Mucosa of descending colon (tissue), 3 donors: ENCODE measurements at regions not wholly inside any gene's neighbourhood (a gene's known extent, or its start where the extent isn't known, plus 50 kb on each side); places are given as distances from the start of the nearest gene placed in this dataset.

ENCODE experiments used
- ATAC-seq: fragments of 200-7000 bp; cut with Tn5 transposase; one replicate; pipeline ENCODE4 v1.9.1; 2020; ENCODE audit warnings: mild to moderate bottlenecking, moderate library complexity
- DNase-seq, 3 donors: peaks; one replicate each; pipeline ENCODE4 v3.0.0-alpha.2; 2020
- H3K36me3 ChIP-seq: fragments of 200-600 bp; one replicate; pipeline ENCODE4 v1.8.0; 2021; ENCODE audit warnings: low read depth, mild to moderate bottlenecking
- H3K4me1 ChIP-seq: fragments of 200-600 bp; one replicate; pipeline ENCODE4 v1.8.0; 2021; ENCODE audit warnings: low read depth, mild to moderate bottlenecking
- H3K4me3 ChIP-seq: fragments of 200-600 bp; one replicate; pipeline ENCODE4 v1.8.0; 2021; ENCODE audit warnings: mild to moderate bottlenecking
- H3K9me3 ChIP-seq: fragments of 200-600 bp; one replicate; pipeline ENCODE4 v1.8.0; 2021; ENCODE audit warnings: mild to moderate bottlenecking
- intact Hi-C, 2 donors: fragments of 100-400 bp; cut with DNase I in 1 of 2; cut with micrococcal nuclease in 1 of 2; formaldehyde crosslinking; loops; one replicate each; pipeline versions ENCODE4 v1.11.0 to v1.11.1; 2022; cut with DNase I, micrococcal nuclease
- TF ChIP-seq, protein P1 (sequence below): fragments of 200-600 bp; IDR thresholded peaks from one replicate; pipeline ENCODE4 v1.8.0; 2022; ENCODE audit warnings: antibody characterized with exemption, mild to moderate bottlenecking
- donor health status: DM: no; HTN: no; CAD: no; lungs with moderate emphysema.
- donor health status: DM: no; HTN: no; CAD: no.
- donor health status: DM: no; HTN: yes; CAD: no.

DNA sequence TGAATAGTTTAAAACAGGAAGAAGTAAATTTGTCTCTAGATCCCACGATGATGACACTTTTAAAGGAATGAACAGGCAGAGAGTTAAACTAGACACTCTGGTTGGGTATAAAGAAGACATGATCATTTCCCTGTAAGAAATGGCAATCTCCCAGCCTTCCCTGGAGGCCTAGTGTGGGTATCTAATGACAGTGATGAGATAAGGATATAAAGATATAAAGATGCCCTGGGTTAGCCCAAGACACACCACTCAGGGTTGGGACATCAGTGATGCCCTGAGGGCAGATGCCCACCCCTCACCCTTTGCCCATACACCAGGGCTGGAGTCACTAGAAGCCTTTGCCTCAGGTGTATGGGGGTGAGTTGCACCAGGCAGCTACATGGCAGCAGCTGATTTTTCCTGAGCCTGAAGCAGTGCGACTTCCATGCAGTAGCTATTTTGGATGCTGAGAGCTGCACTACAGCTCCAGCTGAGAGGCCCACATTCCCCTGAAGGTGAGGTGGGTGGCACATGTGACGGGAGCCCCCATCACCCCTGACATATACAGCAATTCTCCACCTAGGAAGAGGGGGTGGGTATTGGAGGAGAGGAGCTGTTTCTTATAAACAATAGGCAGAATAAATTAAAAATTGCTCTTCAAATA lies 177.5 kb downstream of the NDFIP2 start:
- DNase-seq (no peak), ATAC-seq (no peak)
- TF ChIP-seq, protein P1, sequence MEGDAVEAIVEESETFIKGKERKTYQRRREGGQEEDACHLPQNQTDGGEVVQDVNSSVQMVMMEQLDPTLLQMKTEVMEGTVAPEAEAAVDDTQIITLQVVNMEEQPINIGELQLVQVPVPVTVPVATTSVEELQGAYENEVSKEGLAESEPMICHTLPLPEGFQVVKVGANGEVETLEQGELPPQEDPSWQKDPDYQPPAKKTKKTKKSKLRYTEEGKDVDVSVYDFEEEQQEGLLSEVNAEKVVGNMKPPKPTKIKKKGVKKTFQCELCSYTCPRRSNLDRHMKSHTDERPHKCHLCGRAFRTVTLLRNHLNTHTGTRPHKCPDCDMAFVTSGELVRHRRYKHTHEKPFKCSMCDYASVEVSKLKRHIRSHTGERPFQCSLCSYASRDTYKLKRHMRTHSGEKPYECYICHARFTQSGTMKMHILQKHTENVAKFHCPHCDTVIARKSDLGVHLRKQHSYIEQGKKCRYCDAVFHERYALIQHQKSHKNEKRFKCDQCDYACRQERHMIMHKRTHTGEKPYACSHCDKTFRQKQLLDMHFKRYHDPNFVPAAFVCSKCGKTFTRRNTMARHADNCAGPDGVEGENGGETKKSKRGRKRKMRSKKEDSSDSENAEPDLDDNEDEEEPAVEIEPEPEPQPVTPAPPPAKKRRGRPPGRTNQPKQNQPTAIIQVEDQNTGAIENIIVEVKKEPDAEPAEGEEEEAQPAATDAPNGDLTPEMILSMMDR = no peak
- Histone ChIP-seq H3K4me3 (no peak overlapping the region), H3K36me3 (no peaks in the 10 kb centered on the region), H3K9me3 (no peaks in the 10 kb centered on the region), H3K4me1 (peaks cover 7% of the 10 kb centered on the region)
- intact Hi-C loops = no loop called here

DNA sequence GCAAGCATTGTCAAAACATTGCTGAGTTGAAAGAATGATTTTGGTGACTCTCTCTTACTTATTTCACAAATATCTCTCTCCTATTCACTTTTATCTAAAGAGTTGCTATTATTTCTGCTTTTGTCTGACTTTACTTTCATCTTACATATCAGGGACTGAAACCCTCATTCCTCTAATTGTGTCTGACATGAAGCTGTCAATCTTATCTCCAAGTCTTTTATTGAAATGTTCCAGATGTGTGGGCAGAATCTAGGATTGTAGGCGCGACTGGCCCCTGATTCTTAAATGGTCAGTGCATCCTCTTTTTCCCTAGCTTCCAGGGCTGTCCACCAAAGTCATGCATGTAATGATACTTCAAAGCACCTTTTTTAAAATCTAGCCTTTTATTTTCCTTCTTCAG lies 174.6 kb downstream of the NDFIP2 start:
- TF ChIP-seq, protein P1 = no peak
- Histone ChIP-seq H3K4me3 (no peak overlapping the region), H3K9me3 (no peaks in the 10 kb centered on the region), H3K4me1 (peaks cover 7% of the 10 kb centered on the region), H3K36me3 (no peaks in the 10 kb centered on the region)
- ATAC-seq (no peak), DNase-seq (no peak)
- intact Hi-C loops = no loop called here

DNA sequence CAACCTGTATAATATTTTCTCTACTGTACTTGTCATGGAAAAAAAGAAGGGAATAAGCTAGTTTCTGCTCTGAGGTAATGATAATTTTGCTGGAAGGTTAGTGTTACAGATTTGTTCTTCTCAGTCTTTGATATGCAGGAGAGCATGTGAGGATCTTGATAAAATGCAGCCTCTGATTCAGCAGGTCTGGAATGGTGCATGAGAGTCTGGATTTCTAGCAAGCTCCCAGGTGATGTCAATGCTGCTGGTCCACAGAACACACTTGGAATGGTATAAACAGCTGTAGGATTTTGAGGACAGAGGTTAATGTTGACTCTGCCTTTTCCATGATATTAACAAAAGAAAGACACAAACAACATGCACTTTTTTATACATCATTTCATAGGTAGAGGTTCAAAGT lies 173.6 kb downstream of the NDFIP2 start:
- DNase-seq (no peak), ATAC-seq (no peak)
- Histone ChIP-seq H3K4me1 (peaks cover 7% of the 10 kb centered on the region), H3K4me3 (no peak overlapping the region), H3K9me3 (no peaks in the 10 kb centered on the region), H3K36me3 (no peaks in the 10 kb centered on the region)
- intact Hi-C loops = no loop called here
- TF ChIP-seq, protein P1 = no peak

DNA sequence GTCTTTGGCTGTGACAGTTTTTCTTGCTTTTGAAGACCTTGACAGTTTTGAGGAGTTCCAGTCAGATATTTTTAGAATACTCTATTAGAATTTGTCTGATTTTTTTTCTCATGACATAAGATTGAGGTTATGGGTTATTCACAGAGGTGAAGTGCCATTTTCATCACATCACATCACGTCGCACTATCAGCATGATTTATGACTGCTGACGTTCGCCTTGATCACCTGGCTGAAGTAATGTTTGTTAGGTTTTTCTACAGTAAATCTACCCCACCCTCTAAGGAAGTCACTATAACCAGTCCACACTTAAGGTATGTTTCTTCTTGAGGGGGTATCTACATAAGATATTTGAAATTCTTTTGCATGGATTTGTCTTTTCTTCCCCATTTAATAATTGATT lies 169.7 kb downstream of the NDFIP2 start:
- H3K4me1 ChIP-seq = no peaks in the 10 kb centered on the region

DNA sequence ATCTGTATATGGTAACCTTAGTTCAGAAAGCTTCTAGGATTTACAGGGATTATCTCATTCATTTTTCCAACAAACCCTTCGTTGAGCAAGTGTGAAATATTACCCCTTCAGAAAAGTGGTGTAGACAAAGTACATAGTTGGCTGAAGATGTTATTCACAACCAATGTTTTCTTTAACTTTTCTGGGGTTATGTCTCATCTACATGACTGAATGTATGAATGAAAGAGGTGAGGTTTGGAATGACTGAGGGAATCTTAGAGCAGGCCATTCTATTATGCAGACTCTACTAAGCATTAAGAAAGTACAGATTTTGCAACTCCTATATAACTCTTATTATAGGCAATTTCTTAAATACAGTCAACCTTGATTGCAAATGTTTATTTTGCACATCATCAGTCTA lies 167.2 kb downstream of the NDFIP2 start:
- Histone ChIP-seq H3K36me3 (no peaks in the 10 kb centered on the region), H3K4me1 (no peaks in the 10 kb centered on the region), H3K4me3 (no peak overlapping the region), H3K9me3 (no peaks in the 10 kb centered on the region)
- ATAC-seq = no peak
- intact Hi-C loops = no loop called here
- no peak for DNase-seq
- TF ChIP-seq, protein P1 = no peak

More for the DNA sequence above, 169.7 kb downstream of the NDFIP2 start:
- H3K4me3 ChIP-seq = no peak overlapping the region
- H3K9me3 ChIP-seq = no peaks in the 10 kb centered on the region
- H3K36me3 ChIP-seq = no peaks in the 10 kb centered on the region
- intact Hi-C loops = no loop called here
- DNase-seq = no peak
- TF ChIP-seq, protein P1 = no peak
- ATAC-seq = no peak

DNA sequence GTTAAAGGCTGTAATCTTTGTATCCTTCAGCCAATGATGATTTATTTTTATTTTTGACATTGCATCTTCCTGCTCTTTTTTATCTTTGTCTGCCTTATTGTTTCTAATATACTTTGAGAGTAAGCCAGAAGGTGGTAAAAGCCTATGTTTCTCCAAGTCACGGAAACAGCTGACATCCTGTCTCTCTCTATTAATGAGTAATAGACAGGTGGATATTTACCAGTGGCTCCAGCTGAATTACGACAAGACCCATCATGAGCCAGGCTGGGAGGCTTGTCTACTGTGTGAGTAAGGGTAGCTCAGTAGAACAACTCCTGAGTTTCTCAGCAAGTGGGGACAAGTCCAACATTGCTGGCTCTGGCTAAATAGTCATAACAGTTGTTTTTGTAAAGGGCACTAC lies 166.6 kb downstream of the NDFIP2 start:
- no peak for ATAC-seq
- no peaks in the 10 kb centered on the region for H3K9me3 ChIP-seq
- TF ChIP-seq, protein P1 = no peak
- no peak overlapping the region for H3K4me3 ChIP-seq
- intact Hi-C loops = no loop called here
- no peaks in the 10 kb centered on the region for H3K4me1 ChIP-seq
- H3K36me3 ChIP-seq = no peaks in the 10 kb centered on the region
- DNase-seq = no peak
